Activated CD4-positive, alpha-beta T cell treated with anti-CD3 and anti-CD28 coated beads, Interleukin-2, amount 50 U/mL, for 16 hours (primary cell): ENCODE measurements at regions not wholly inside any gene's neighbourhood (a gene's known extent, or its start where the extent isn't known, plus 50 kb on each side); places are given as distances from the start of the nearest gene placed in this dataset.
"Not testable (repeated sequence)": the region's sequence is repeated elsewhere in the genome, so short reads cannot be mapped to it uniquely, and the experiment has no call there.

Experiments used
- DNase-seq: peaks from one replicate; pipeline ENCODE4 v3.0.0-alpha.2; 2020

- no peak for DNase-seq
These were observed 592.1 kb upstream of the NRSN1 start for GRCh38 chr6:23533944-23534343.

- no peak for DNase-seq
These were observed 591.7 kb upstream of the NRSN1 start for GRCh38 chr6:23534351-23534750.

- no peak for DNase-seq
These were observed 590.9 kb upstream of the NRSN1 start for GRCh38 chr6:23535101-23535500.

GRCh38 chr6:23537828-23538227 lies 588.2 kb upstream of the NRSN1 start:
- no peak for DNase-seq

- no peak for DNase-seq
These were observed 578.2 kb upstream of the NRSN1 start for GRCh38 chr6:23547851-23548250.

GRCh38 chr6:23554953-23555352 lies 571.1 kb upstream of the NRSN1 start:
- not testable (repeated sequence) for DNase-seq

- no peak for DNase-seq
These were observed 566.2 kb upstream of the NRSN1 start for GRCh38 chr6:23559587-23560343.

GRCh38 chr6:23561732-23562131 lies 564.3 kb upstream of the NRSN1 start:
- DNase-seq = no peak

GRCh38 chr6:23562554-23562953 lies 563.5 kb upstream of the NRSN1 start:
- DNase-seq = no peak

- no peak for DNase-seq
These were observed 562.7 kb upstream of the NRSN1 start for GRCh38 chr6:23563323-23563722.

GRCh38 chr6:23566418-23566817 lies 559.6 kb upstream of the NRSN1 start:
- DNase-seq = no peak

- DNase-seq = no peak
These were observed 557.7 kb upstream of the NRSN1 start for GRCh38 chr6:23568292-23568691.

GRCh38 chr6:23584134-23584763 lies 541.8 kb upstream of the NRSN1 start:
- no peak for DNase-seq

- no peak for DNase-seq
These were observed 538.4 kb upstream of the NRSN1 start for GRCh38 chr6:23587582-23587981.

- DNase-seq = no peak
These were observed 536.2 kb upstream of the NRSN1 start for GRCh38 chr6:23589811-23590210.

GRCh38 chr6:23590498-23591126 lies 535.4 kb upstream of the NRSN1 start:
- no peak for DNase-seq

GRCh38 chr6:23591761-23592160 lies 534.3 kb upstream of the NRSN1 start:
- DNase-seq = no peak

- no peak for DNase-seq
These were observed 525.9 kb upstream of the NRSN1 start for GRCh38 chr6:23600118-23600517.

- DNase-seq = no peak
These were observed 524.1 kb upstream of the NRSN1 start for GRCh38 chr6:23601811-23602345.

- no peak for DNase-seq
These were observed 517.0 kb upstream of the NRSN1 start for GRCh38 chr6:23608931-23609435.

- no peak for DNase-seq
These were observed 514.1 kb upstream of the NRSN1 start for GRCh38 chr6:23611776-23612381.

GRCh38 chr6:23618366-23618765 lies 507.6 kb upstream of the NRSN1 start:
- DNase-seq = no peak

- DNase-seq = no peak
These were observed 505.1 kb upstream of the NRSN1 start for GRCh38 chr6:23620911-23621401.
